Adrenal gland (tissue), 9 donors: ENCODE measurements at regions not wholly inside any gene's neighbourhood (a gene's known extent, or its start where the extent isn't known, plus 50 kb on each side); places are given as distances from the start of the nearest gene placed in this dataset.

Experiments
- DNase-seq, 7 donors: peaks; one replicate each; pipeline ENCODE4 v3.0.0-alpha.2; 2019 to 2020
- H3K27ac ChIP-seq, 5 donors: fragments of 200-600 bp; sonication (generic) in 4 of 5; 1 replicate in 3 of 5; 2 replicates in 2 of 5; pipeline versions ENCODE4 v1.5.1 to v1.8.0; 2016 to 2020; ENCODE audit warnings: mild to moderate bottlenecking in 1 of 5
- H3K27me3 ChIP-seq: fragments of 200-600 bp; 2 replicates; pipeline ENCODE4 v1.8.0; 2021
- H3K36me3 ChIP-seq, 2 donors: fragments of 200-600 bp; replicated peaks in 1 of 2; 1 replicate in 1 of 2; 2 replicates in 1 of 2; pipeline versions ENCODE4 v1.5.1 to v1.8.0; 2018 to 2022
- H3K4me1 ChIP-seq, 2 donors: fragments of 200-600 bp; replicated peaks in 1 of 2; 1 replicate in 1 of 2; 2 replicates in 1 of 2; pipeline versions ENCODE4 v1.5.1 to v1.8.0; 2018 to 2021
- H3K4me3 ChIP-seq, 4 donors: fragments of 200-600 bp; sonication (generic) in 3 of 4; one replicate each; pipeline ENCODE4 v1.5.1; 2016 to 2018
- H3K9me3 ChIP-seq, 3 donors: fragments of 200-600 bp; sonication (generic) in 1 of 3; replicated peaks in 1 of 3; 1 replicate in 2 of 3; 2 replicates in 1 of 3; pipeline versions ENCODE4 v1.5.1 to v1.8.0; 2016 to 2021
- CTCF ChIP-seq, 6 experiments: fragments of 450-650 bp in 4 of 6; fragments of 200-600 bp in 2 of 6; sonication (generic) in 1 of 6; IDR thresholded peaks; 1 replicate in 5 of 6; 2 replicates in 1 of 6; pipeline versions ENCODE4 v1.5.1 to v1.8.0; 2016 to 2021; ENCODE audit warnings: antibody characterized with exemption in 6 of 6, mild to moderate bottlenecking in 2 of 6, moderate library complexity in 1 of 6
- POLR2A ChIP-seq, 2 donors: fragments of 450-650 bp; IDR thresholded peaks; one replicate each; pipeline ENCODE4 v1.6.1; 2017; ENCODE audit warnings: antibody characterized with exemption in 2 of 2, mild to moderate bottlenecking in 2 of 2, moderate library complexity in 1 of 2
- WGBS, 4 donors: extraction: QIAGEN DNeasy Blood & Tissue Kit in 2 of 4; methylation state at CpG; one replicate each; pipeline versions ENCODE4 v1.1.5 to v1.1.7; 2013 to 2017; 5-methylcytosine and 5-hydroxymethylcytosine counted together
- intact Hi-C, 2 donors: fragments of 100-400 bp; cut with DNase I; formaldehyde crosslinking; loops; one replicate each; pipeline versions ENCODE4 v1.14.1 to v1.15.0; 2022 to 2023
- donor health status: healthy with polysubstance abuse.
- donor health status: Bipolar disorder and iron deficiency.
- donor health status: DM: yes; HTN: yes; CAD: no.
- donor health status: DM: no; HTN: no; CAD: no.
- donor health status: DM: no; HTN: no; CAD: no.

- intact Hi-C loops = no loop called here
- H3K4me3 ChIP-seq = no peak overlapping the region
- H3K4me1 ChIP-seq = no peaks in the 10 kb centered on the region
- TF ChIP-seq CTCF (IDR thresholded peaks at IDR 0.05) = no peak
- DNase-seq = peak in 4 of 7 donors; percentile 8 to 31 (median 12)
- 71 to 73% (median 72%) methylated on average over 9 to 16 of the region's 16 CpGs for whole genome bisulfite sequencing, 4 donors
- H3K36me3 ChIP-seq = no peaks in the 10 kb centered on the region
- no peaks in the 10 kb centered on the region for H3K9me3 ChIP-seq
- H3K27me3 ChIP-seq = no peaks in the 10 kb centered on the region
- H3K27ac ChIP-seq = no peak overlapping the region
Observed at GRCh38 chr9:129278391-129279237, 100.6 kb upstream of the IER5L start.

GRCh38 chr9:129276486-129277230 is 98.6 kb upstream of the IER5L start:
- Histone ChIP-seq H3K36me3 (no peaks in the 10 kb centered on the region), H3K27ac (no peak overlapping the region), H3K4me1 (no peaks in the 10 kb centered on the region), H3K27me3 (no peaks in the 10 kb centered on the region), H3K4me3 (no peak overlapping the region), H3K9me3 (no peaks in the 10 kb centered on the region)
- 86 to 90% (median 88%) methylated on average over 16 of the region's 16 CpGs for WGBS, 4 donors
- TF ChIP-seq CTCF (IDR thresholded peaks at IDR 0.05) = no peak
- no peak for TF ChIP-seq POLR2A (IDR thresholded peaks at IDR 0.05)
- peak in 2 of 7 donors; percentile 5 to 10 for DNase-seq
- intact Hi-C loops = no loop called here

GRCh38 chr9:129275626-129276247 is 97.7 kb upstream of the IER5L start:
- Histone ChIP-seq H3K4me3 (no peak overlapping the region), H3K27me3 (no peaks in the 10 kb centered on the region), H3K4me1 (no peaks in the 10 kb centered on the region), H3K36me3 (no peaks in the 10 kb centered on the region), H3K9me3 (no peaks in the 10 kb centered on the region), H3K27ac (no peak overlapping the region)
- peak in 1 of 7 donors; percentile 15 for DNase-seq
- TF ChIP-seq CTCF (IDR thresholded peaks at IDR 0.05) = no peak
- TF ChIP-seq POLR2A (IDR thresholded peaks at IDR 0.05) = no peak
- WGBS, 4 donors = 49 to 69% (median 62%) methylated on average over 10 of the region's 10 CpGs
- intact Hi-C loops = no loop called here
